Loucy (cell line): ENCODE measurements at regions not wholly inside any gene's neighbourhood (a gene's known extent, or its start where the extent isn't known, plus 50 kb on each side); places are given as distances from the start of the nearest gene placed in this dataset.

Experiments used
- H2AFZ ChIP-seq: fragments of 200-600 bp; sonication (generic); 2 replicates; pipeline ENCODE4 v1.6.0; 2016; ENCODE audit warnings: antibody characterized with exemption, mild to moderate bottlenecking, low read length, moderate library complexity
- H3F3A ChIP-seq: fragments of 200-600 bp; 2 replicates; pipeline ENCODE4 v1.6.0; 2016; ENCODE audit warnings: antibody characterized with exemption, low read depth, mild to moderate bottlenecking
- H3K27me3 ChIP-seq: fragments of 200-600 bp; sonication (generic); 2 replicates; pipeline ENCODE4 v1.6.1; 2014; ENCODE audit warnings: low read length, mild to moderate bottlenecking; ENCODE audit not compliant: insufficient read depth, poor library complexity, severe bottlenecking
- H3K36me3 ChIP-seq: fragments of 200-600 bp; sonication (generic); 2 replicates; pipeline ENCODE4 v1.6.1; 2016; ENCODE audit warnings: low read length; ENCODE audit not compliant: insufficient read depth
- H3K4me1 ChIP-seq: fragments of 200-600 bp; sonication (generic); 2 replicates; pipeline ENCODE4 v1.5.1; 2014; ENCODE audit warnings: low read length, mild to moderate bottlenecking; ENCODE audit not compliant: insufficient read depth, poor library complexity, severe bottlenecking
- H3K4me2 ChIP-seq: fragments of 200-600 bp; sonication (generic); 2 replicates; pipeline ENCODE4 v1.6.0; 2014; ENCODE audit warnings: antibody characterized with exemption, low read length, low read depth, mild to moderate bottlenecking; ENCODE audit not compliant: poor library complexity, severe bottlenecking
- H3K4me3 ChIP-seq: fragments of 200-600 bp; sonication (generic); 2 replicates; pipeline ENCODE4 v1.5.1; 2014; ENCODE audit warnings: low read length, mild to moderate bottlenecking, mixed read lengths; ENCODE audit not compliant: poor library complexity, severe bottlenecking
- H3K79me2 ChIP-seq: fragments of 200-600 bp; sonication (generic); 2 replicates; pipeline ENCODE4 v1.6.1; 2014; ENCODE audit warnings: low read length; ENCODE audit not compliant: insufficient read depth
- H3K9ac ChIP-seq: fragments of 200-600 bp; sonication (generic); 2 replicates; pipeline ENCODE4 v1.6.0; 2014; ENCODE audit warnings: mild to moderate bottlenecking, low read depth, low read length, moderate library complexity; ENCODE audit not compliant: poor library complexity, severe bottlenecking
- H3K9me2 ChIP-seq: fragments of 200-600 bp; sonication (generic); replicated peaks from 2 replicates; pipeline ENCODE4 v1.6.1; 2016; ENCODE audit warnings: low read depth, low read length, mixed read lengths
- H3K9me3 ChIP-seq: fragments of 200-600 bp; sonication (generic); 2 replicates; pipeline ENCODE4 v1.6.1; 2014; ENCODE audit warnings: mild to moderate bottlenecking, antibody characterized with exemption, low read length, low read depth; ENCODE audit not compliant: insufficient read depth
- H4K20me1 ChIP-seq: fragments of 200-600 bp; sonication (generic); 2 replicates; pipeline ENCODE4 v1.6.0; 2014; ENCODE audit warnings: antibody characterized with exemption, low read length, mild to moderate bottlenecking; ENCODE audit not compliant: insufficient read depth, poor library complexity, severe bottlenecking
- EZH2phosphoT487 ChIP-seq: fragments of 200-600 bp; IDR thresholded peaks from 2 replicates; pipeline ENCODE4 v1.6.1; 2018; ENCODE audit warnings: antibody characterized with exemption, mild to moderate bottlenecking, moderate library complexity, borderline replicate concordance
- TF ChIP-seq, protein P1 (sequence below): fragments of 200-600 bp; sonication (generic); conservative IDR thresholded peaks from 2 replicates; pipeline ENCODE4 v1.5.1; 2014; ENCODE audit warnings: mild to moderate bottlenecking, antibody characterized with exemption, low read length

DNA sequence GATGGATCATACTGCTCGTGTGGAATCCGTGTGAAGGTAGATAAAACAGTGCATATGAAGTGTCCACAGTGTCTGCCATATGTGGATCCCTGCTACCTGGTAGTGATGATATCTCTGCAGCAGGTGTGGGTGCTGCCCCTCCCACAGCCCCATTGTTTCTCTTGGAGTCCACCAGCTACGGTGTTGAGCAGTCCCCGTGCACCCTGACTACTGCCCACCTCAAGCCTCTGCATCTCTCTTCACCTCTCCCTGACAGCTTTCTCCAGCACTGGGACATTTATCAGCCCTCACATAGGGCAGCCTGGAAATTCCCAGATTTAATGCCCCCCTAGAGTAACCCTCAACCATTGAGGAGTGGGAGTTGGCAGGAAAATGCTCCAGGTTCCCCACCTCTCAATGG is 244.7 kb downstream of the IRF8 start:
- Histone ChIP-seq H4K20me1 (no peaks in the 10 kb centered on the region), H3K9me3 (no peaks in the 10 kb centered on the region), H3K27me3 (no peaks in the 10 kb centered on the region), H3F3A (no peaks in the 10 kb centered on the region), H2AFZ (no peak overlapping the region), H3K9ac (no peak overlapping the region), H3K36me3 (no peaks in the 10 kb centered on the region), H3K4me3 (no peak overlapping the region), H3K79me2 (no peaks in the 10 kb centered on the region), H3K9me2 (no peaks in the 10 kb centered on the region), H3K4me1 (no peaks in the 10 kb centered on the region), H3K4me2 (no peak overlapping the region)
- TF ChIP-seq, protein P1, sequence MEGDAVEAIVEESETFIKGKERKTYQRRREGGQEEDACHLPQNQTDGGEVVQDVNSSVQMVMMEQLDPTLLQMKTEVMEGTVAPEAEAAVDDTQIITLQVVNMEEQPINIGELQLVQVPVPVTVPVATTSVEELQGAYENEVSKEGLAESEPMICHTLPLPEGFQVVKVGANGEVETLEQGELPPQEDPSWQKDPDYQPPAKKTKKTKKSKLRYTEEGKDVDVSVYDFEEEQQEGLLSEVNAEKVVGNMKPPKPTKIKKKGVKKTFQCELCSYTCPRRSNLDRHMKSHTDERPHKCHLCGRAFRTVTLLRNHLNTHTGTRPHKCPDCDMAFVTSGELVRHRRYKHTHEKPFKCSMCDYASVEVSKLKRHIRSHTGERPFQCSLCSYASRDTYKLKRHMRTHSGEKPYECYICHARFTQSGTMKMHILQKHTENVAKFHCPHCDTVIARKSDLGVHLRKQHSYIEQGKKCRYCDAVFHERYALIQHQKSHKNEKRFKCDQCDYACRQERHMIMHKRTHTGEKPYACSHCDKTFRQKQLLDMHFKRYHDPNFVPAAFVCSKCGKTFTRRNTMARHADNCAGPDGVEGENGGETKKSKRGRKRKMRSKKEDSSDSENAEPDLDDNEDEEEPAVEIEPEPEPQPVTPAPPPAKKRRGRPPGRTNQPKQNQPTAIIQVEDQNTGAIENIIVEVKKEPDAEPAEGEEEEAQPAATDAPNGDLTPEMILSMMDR: no peak
- TF ChIP-seq EZH2phosphoT487: no peak

DNA sequence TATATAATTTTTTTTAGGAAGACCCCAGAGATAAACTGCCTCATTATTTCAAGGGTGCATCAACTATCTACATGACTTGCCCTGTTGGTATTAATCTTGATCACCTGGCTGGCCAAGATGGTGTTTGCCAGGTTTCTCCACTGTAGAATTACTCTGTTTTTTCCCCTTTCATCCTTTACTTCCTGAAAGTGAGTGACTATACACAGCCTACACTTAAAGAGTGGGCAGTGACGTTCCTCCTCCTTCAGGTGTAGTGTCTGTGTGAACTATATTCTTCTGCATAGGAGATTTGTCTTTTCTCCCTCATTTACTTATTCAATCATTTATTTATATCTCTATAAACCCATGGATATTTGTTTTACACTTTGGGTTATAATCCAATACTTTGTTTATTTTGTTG is 246.7 kb downstream of the IRF8 start:
- Histone ChIP-seq H3F3A (no peaks in the 10 kb centered on the region), H3K4me2 (no peak overlapping the region), H3K4me3 (no peak overlapping the region), H3K9me3 (no peaks in the 10 kb centered on the region), H4K20me1 (no peaks in the 10 kb centered on the region), H3K4me1 (no peaks in the 10 kb centered on the region), H3K27me3 (no peaks in the 10 kb centered on the region), H3K36me3 (no peaks in the 10 kb centered on the region), H3K79me2 (no peaks in the 10 kb centered on the region), H3K9me2 (no peaks in the 10 kb centered on the region), H2AFZ (no peak overlapping the region), H3K9ac (no peak overlapping the region)
- TF ChIP-seq, protein P1: no peak
- no peak for TF ChIP-seq EZH2phosphoT487

DNA sequence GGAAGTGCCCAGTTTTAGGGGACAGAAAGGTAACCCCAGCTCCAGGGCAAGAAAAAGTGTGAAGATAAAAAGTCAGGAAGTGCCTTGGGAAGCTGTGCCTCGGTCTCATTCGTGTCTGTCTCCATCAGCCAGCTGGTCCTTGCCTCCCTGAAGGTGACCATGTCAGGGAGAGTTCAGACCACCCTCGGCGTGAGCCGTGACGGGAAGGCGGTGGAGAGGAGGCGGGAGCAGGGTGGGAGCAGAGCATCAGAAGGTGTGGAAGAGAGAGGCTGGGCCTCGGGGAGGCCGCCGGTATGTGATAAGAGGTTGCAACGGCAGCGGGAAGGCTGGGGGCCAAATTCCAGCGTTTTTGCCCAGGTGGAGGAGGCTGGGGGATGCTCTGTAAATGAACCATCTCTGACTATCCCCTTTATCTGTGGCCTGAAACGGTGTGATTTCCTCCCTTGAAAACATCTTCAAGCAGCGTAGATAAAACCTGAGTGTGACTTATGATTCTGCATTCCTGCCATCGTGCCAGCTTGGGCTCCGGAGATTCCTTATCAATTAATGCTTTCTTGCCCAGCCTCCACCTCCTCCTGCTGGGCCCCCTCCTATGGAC is 251.8 kb downstream of the IRF8 start:
- Histone ChIP-seq H2AFZ (no peak overlapping the region), H3K27me3 (no peaks in the 10 kb centered on the region), H3F3A (no peaks in the 10 kb centered on the region), H3K79me2 (no peaks in the 10 kb centered on the region), H3K9me2 (no peaks in the 10 kb centered on the region), H3K4me2 (no peak overlapping the region), H3K36me3 (no peaks in the 10 kb centered on the region), H3K9ac (no peak overlapping the region), H4K20me1 (no peaks in the 10 kb centered on the region), H3K9me3 (no peaks in the 10 kb centered on the region; the same call in 1 of the 2 replicates), H3K4me1 (no peaks in the 10 kb centered on the region), H3K4me3 (no peak overlapping the region)
- TF ChIP-seq EZH2phosphoT487: no peak
- TF ChIP-seq, protein P1: no peak
